GM19372 (cell line): ENCODE measurements at regions not wholly inside any gene's neighbourhood (a gene's known extent, or its start where the extent isn't known, plus 50 kb on each side); places are given as distances from the start of the nearest gene placed in this dataset.

Experiments used
- ATAC-seq: cut with Tn5 transposase; IDR thresholded peaks from one replicate; pipeline ENCODE4 v1.9.1; 2021; ENCODE audit warnings: mild to moderate bottlenecking, low read depth, moderate library complexity; ENCODE audit not compliant: unreplicated experiment

DNA sequence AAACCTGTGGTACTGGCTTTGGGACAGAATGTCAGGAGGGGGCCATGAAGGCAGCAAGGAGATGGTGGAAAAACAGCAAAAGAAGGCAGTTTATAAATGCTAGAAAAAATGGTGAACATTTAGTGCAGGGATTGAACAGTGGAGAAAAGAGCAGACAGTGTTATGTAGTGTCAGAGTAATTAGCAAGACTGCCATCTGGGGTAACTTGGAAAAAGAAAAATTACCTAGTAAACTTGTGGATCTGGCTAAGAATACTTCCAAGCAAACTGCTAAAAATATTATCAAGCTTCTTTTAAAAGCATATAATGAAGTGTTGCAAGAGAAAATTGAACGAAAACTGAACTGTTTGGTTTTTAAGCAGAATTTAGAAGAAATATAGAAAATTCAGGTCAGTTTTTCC, 267.8 kb downstream of the INSIG2 start:
- ATAC-seq = no peak

- ATAC-seq = no peak
These were observed 263.5 kb downstream of the INSIG2 start for GRCh38 chr2:118351796-118352195.

- no peak for ATAC-seq
These were observed 262.4 kb downstream of the INSIG2 start for GRCh38 chr2:118350621-118351020.

DNA sequence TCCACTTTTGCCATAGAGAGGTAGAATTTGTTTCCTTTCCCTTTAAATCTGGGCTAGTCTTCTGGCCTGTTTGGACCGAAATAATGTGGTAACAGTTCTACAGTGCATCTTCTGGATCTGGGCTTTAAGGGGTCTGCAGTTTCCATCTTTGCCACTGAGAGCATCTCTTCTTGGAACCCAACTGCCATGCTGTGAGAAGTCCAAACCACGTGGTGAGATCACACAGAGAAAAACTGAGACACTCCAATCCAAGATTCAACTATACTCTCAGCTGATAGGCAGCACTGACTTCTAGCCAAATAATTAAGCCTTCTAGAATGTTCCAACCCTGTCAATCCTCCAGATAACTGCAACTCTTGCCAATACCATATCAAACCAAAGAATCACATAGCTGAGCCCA, 261.1 kb downstream of the INSIG2 start:
- no peak for ATAC-seq

GRCh38 chr2:118348380-118349034, 260.2 kb downstream of the INSIG2 start:
- no peak for ATAC-seq

DNA sequence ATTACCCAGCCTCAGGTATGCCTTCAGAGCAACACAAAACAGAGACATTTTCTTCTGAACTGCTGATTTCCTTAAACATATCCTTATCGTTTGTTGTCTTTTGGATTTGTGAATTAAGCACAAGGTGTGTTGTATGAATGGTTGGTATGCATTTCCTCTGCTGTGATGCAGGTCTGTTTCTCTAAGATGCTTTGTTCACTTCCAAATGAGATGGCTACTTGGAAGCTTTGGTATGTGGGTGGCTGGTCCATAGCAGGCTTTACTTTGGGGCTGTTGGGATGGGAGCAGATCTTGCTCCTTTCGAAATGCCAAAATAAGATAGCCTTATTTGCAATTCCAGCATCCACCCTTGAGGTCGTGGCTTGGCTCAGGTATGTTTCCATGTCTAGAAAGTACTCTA, 257.2 kb downstream of the INSIG2 start:
- no peak for ATAC-seq

DNA sequence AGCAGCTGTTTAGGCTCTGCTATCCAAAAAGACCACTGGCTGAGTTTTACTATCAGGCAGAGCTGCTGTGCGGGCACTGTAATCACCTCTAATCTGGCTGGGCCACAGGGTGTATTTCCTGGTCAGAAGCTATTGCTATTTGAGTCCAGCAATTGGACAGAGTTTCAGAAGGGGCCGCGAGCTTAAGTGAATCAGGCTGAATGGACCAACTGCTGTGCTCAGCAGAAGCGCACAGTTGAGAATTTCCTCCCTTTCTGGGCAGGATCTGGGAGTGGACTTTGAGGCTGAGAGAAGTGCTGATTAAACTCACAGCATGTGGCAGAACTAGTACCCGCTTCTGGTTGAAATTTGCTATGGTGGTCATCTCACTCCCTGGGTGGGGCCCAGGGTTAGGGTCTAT, 251.8 kb downstream of the INSIG2 start:
- ATAC-seq = no peak

- no peak for ATAC-seq
These were observed 251.1 kb downstream of the INSIG2 start for GRCh38 chr2:118339386-118339785.

- ATAC-seq = no peak
These were observed 245.4 kb downstream of the INSIG2 start for GRCh38 chr2:118333664-118334063.

DNA sequence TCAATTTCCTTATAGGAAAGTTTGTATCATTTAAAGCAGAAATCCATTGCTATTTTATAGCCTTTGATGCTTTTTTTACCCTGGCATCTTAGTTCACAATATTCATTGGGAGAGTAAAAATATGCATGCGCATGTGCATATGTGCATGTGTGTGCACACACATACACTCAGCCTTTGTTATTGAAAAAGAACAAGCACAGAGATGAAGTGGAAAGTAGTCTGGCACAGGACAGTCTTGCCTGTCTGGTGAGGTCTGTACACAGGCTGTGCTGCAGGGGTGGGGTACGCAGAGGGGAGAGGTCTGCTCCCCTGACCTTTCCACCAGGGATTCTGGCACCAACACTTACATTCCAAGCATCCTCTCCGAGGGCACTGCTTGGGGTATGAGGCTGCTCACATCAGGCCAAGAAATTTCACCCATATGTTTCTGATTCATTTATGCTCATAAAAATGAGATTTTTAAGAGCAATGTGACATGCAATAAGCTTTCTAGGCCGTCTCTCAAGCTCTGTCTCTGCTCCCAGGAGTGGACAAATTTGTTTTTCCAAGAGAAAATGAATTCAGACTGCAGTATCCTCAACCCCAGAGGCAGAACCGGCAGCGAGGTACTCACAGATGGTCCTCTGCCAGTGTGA, 237.2 kb downstream of the INSIG2 start:
- no peak for ATAC-seq

GRCh38 chr2:118322406-118322805, 234.1 kb downstream of the INSIG2 start:
- no peak for ATAC-seq

DNA sequence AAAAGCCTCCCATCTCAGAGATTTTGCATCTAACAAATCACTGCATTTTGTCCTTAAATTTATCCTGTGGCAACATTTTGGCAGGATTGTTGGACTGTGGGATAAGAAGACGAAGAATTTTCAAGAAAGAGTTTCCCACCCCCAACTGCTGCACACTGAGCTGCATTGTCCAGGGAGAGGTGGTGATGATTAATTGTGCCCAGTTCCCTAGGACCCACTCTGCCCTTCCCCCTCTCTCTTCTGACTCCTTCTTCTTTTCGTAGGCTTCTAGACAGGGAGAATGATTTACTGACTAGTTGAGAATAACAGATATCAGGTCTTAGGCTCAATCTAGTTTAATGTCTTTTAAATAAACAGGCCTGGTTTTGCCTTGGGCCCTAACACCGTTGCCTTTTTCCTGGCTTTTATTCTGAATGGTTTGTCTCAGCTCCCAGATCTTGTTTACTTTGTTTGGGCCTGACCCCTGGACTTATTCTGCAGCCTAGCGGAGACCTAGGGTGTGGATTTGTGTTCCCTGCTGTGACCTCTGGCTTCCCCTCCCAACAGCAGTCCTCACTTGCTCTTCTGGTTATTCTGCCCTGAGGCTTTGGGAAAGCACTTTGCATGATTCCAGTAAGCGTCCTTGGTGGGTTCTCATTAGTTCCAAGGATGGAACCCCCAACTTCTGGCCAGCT, 233.3 kb downstream of the INSIG2 start:
- ATAC-seq = no peak

DNA sequence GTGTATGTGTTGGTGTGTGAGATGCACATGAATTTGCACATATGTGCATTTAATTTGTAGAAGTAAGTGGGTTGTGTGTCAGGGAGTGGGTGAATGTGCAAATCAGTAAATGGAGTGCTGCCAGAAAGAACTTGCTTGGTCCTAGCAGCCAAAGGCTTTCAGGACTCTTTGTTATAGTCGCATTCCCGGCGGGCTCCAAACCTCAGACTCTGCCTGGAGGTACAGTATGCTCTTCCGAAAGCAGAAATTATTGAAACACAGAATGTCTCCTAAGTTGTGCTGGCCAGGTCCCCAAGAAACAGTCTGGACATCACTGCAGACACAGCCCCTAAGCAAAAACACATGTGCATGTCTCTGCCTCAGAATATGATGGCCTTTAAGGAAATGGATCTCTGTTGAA, 232.4 kb downstream of the INSIG2 start:
- no peak for ATAC-seq

DNA sequence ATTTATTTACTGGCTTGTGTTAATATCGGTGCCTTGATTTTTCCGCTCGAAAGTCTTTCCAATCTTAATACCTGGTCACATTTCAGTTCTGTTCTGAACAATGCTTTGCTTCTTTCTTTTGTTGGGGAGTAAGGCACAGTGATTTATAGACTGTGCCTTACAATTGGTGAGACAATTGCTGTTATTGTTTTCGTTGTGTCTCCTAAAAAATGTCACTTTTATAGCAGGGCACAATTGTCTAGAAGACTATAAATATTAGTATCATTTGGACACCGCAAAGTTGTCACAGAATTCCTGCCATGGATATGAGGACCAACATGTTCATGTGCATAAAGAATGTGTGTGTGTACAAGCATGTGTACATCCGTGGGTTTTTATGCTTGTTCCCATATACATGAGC, 231.9 kb downstream of the INSIG2 start:
- ATAC-seq = no peak

DNA sequence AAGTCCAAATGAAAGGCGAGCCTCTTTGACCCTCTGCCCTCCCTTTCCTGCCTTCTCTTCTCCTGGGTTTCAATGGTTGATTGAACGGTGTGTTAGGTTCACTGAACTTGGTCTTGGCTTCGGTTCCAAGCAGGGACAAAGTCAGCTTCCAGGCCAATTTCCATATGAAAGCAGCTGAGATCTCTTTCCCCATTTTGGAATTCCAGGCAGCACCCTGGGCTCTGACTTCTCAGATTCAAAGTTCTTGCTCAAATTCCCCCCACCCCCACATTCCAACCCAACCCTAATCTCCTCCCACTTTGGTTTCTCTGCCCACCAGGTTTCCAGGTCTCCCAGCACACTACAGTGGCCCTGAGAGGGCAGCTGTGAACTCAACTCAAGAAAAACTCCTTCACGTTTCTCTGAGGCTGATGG, 231.0 kb downstream of the INSIG2 start:
- ATAC-seq = no peak

DNA sequence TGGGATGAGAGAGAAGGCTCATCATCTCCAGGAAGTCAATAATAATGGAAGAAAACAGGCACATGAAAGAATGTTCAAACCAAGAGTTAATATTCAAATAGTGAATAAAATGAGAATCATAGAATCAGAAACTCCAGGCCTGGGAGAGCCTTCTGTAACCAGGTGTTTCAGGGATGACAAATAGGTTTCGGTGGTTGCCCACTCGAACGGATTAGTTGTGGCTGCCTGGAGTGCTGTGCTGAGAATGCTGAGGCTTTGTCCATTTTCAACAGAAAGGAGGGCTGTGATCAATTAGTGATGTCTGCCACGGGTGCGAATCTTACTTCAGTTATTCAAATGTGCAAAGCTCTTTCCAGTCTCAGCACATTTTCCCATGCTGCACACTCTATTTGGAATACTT, 227.3 kb downstream of the INSIG2 start:
- ATAC-seq = no peak

- ATAC-seq = no peak
These were observed 224.9 kb downstream of the INSIG2 start for GRCh38 chr2:118312969-118313756.

DNA sequence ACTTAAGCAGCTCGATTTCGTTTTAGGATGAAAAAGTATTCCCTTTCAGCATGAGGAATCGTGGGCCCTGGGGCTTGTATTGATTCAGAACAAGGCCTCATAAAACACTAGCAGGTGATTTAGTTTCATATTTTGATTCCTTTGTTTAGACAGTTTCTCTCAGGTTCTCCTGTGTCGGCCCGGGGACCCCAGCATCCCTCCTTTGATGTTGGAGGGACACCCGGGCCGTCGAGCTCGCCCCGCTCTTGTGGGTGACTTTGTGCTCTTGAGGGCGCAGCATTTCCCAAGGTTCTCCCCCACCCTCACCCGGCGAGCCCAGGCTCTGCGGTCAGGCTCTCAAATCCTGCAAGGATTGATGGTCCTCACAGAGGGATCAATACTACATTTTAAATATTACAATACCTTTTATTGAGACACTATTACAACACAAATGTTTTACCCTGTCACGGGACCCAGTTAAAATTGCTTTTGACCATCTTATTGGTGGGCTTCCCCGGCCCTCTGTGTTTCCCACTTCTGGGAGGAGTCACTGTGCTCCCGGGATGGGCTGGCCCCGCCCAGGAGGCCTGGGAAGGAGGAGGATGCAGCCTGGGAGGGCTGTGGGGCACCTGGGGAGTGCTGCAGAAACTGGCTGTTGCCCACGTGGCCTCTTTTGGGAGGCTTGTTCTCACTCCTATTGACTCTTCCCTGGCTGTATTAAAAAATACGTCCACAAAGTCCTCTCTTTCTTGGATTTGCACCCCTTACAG, 222.6 kb downstream of the INSIG2 start:
- peak; percentile 11 for ATAC-seq

GRCh38 chr2:118309946-118310680, 221.8 kb downstream of the INSIG2 start:
- peak; percentile 62 for ATAC-seq
